ENCODE measurements at regions not wholly inside any gene's neighbourhood (a gene's known extent, or its start where the extent isn't known, plus 50 kb on each side); places are given as distances from the start of the nearest gene placed in this dataset.

DNA sequence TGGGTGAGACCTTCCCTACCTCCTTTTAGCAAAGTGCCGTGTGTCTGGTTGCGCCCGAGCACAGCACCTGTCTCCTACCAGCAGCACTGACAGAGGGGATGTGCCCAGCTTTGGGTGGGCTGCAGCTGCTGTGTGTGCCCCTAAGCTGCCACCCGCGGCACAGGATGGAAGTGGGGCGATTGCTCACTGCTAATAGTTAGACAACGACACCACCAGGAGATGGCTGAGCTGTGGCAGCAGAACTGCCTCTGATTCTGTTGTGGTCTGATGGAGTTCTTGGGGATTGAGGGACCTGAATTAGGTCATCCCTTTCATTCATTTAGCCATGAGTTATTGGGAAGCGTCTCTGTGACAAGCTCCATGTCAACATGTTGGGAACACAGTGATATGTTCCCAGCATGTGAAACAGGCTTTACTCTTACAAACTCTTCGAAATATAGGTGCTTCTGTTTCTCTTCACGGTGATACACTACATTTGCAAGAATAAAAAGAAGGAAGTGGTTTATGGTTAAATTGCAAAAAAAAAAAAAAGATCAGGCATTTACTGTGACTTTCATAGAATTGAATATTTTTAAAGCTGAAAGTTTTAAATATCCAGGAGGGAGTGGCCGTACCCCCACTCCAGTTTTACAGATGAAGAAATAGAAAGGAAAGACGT, 184.4 kb downstream of the MAF start:
- TF ChIP-seq POLR2A (IDR thresholded peaks at IDR 0.05), result no peak
- TF ChIP-seq, protein P1, sequence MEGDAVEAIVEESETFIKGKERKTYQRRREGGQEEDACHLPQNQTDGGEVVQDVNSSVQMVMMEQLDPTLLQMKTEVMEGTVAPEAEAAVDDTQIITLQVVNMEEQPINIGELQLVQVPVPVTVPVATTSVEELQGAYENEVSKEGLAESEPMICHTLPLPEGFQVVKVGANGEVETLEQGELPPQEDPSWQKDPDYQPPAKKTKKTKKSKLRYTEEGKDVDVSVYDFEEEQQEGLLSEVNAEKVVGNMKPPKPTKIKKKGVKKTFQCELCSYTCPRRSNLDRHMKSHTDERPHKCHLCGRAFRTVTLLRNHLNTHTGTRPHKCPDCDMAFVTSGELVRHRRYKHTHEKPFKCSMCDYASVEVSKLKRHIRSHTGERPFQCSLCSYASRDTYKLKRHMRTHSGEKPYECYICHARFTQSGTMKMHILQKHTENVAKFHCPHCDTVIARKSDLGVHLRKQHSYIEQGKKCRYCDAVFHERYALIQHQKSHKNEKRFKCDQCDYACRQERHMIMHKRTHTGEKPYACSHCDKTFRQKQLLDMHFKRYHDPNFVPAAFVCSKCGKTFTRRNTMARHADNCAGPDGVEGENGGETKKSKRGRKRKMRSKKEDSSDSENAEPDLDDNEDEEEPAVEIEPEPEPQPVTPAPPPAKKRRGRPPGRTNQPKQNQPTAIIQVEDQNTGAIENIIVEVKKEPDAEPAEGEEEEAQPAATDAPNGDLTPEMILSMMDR (IDR thresholded peaks at IDR 0.05), result no peak

All from body of pancreas (tissue), 4 donors.